ENCODE measurements at regions not wholly inside any gene's neighbourhood (a gene's known extent, or its start where the extent isn't known, plus 50 kb on each side); places are given as distances from the start of the nearest gene placed in this dataset.
A peak's percentile ranks its signal among the peaks of the same experiment; 100 is the strongest.
"Not testable (repeated sequence)": the region's sequence is repeated elsewhere in the genome, so short reads cannot be mapped to it uniquely, and the experiment has no call there.

GRCh38 chr9:26664087-26664773 is 228.4 kb downstream of the CAAP1 start:
- not testable (repeated sequence) for DNase-seq

- no peak for DNase-seq
Observed at GRCh38 chr9:26662476-26662875, 230.1 kb downstream of the CAAP1 start.

GRCh38 chr9:26658476-26658875 is 234.1 kb downstream of the CAAP1 start:
- DNase-seq: no peak

- DNase-seq: no peak
Observed at GRCh38 chr9:26657958-26658357, 234.6 kb downstream of the CAAP1 start.

GRCh38 chr9:26656003-26656870 is 236.4 kb downstream of the CAAP1 start:
- DNase-seq: peak; percentile 26 to 67

GRCh38 chr9:26655166-26655565 is 237.4 kb downstream of the CAAP1 start:
- no peak for DNase-seq

- DNase-seq: no peak
Observed at GRCh38 chr9:26650325-26650724, 242.3 kb downstream of the CAAP1 start.

GRCh38 chr9:26643826-26644225 is 248.8 kb downstream of the CAAP1 start:
- DNase-seq: no peak

- DNase-seq: no peak
Observed at GRCh38 chr9:26639761-26640160, 252.8 kb downstream of the CAAP1 start.

GRCh38 chr9:26637101-26637500 is 255.5 kb downstream of the CAAP1 start:
- no peak for DNase-seq

- peak in 1 of 2 experiments; percentile 1 for DNase-seq
Observed at GRCh38 chr9:26613851-26614350, 278.7 kb downstream of the CAAP1 start.

GRCh38 chr9:26612211-26612610 is 280.4 kb downstream of the CAAP1 start:
- DNase-seq: no peak

GRCh38 chr9:26606756-26607155 is 285.8 kb downstream of the CAAP1 start:
- DNase-seq: no peak

- no peak for DNase-seq
Observed at GRCh38 chr9:26605367-26605766, 287.2 kb downstream of the CAAP1 start.

GRCh38 chr9:26604076-26604662 is 288.4 kb downstream of the CAAP1 start:
- DNase-seq: no peak

GRCh38 chr9:26603617-26604016 is 289.0 kb downstream of the CAAP1 start:
- DNase-seq: no peak

- DNase-seq: peak in 1 of 2 experiments; percentile 1
Observed at GRCh38 chr9:26597542-26598149, 295.0 kb downstream of the CAAP1 start.

- DNase-seq: no peak
Observed at GRCh38 chr9:26579056-26579455, 313.5 kb downstream of the CAAP1 start.

GRCh38 chr9:26574898-26575440 is 317.6 kb downstream of the CAAP1 start:
- DNase-seq: no peak

- DNase-seq: no peak
Observed at GRCh38 chr9:26574256-26574655, 318.3 kb downstream of the CAAP1 start.

GRCh38 chr9:26567976-26568375 is 324.6 kb downstream of the CAAP1 start:
- DNase-seq: no peak

GRCh38 chr9:26566141-26566540 is 326.5 kb downstream of the CAAP1 start:
- DNase-seq: no peak

GRCh38 chr9:26565118-26565517 is 327.5 kb downstream of the CAAP1 start:
- DNase-seq: peak; percentile 23 to 30
